GM20000 (cell line): ENCODE measurements at regions not wholly inside any gene's neighbourhood (a gene's known extent, or its start where the extent isn't known, plus 50 kb on each side); places are given as distances from the start of the nearest gene placed in this dataset.
"Not testable (repeated sequence)": the region's sequence is repeated elsewhere in the genome, so short reads cannot be mapped to it uniquely, and the experiment has no call there.

Experiments used
- DNase-seq: peaks from one replicate; pipeline ENCODE4 v3.0.0; 2012; ENCODE audit warnings: low spot score
- TF ChIP-seq, protein P1 (sequence below): IDR thresholded peaks from 2 replicates; pipeline ENCODE4 v1.5.1; 2012; ENCODE audit warnings: mild to moderate bottlenecking, control low read depth; ENCODE audit errors: extremely low read depth, missing control alignments

DNA sequence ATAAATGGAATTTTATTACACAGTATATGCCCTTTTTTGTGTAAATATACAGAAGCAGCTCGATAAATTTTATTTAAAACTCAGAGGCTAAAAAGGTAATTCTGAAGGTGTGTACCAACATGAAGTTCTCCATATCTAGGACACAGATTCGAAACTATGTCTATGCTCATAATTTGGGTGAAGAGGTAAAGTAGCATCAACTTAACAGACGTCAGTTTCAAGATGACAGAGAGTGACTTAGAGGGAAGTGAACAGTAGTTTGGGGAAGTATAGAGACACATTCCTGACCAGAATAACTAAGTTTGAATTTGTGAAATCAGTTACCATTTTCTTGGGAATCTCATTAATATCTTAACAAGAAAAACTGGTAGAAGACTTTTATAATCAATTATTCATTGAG, 2493.3 kb downstream of the ARAP2 start:
- TF ChIP-seq, protein P1, sequence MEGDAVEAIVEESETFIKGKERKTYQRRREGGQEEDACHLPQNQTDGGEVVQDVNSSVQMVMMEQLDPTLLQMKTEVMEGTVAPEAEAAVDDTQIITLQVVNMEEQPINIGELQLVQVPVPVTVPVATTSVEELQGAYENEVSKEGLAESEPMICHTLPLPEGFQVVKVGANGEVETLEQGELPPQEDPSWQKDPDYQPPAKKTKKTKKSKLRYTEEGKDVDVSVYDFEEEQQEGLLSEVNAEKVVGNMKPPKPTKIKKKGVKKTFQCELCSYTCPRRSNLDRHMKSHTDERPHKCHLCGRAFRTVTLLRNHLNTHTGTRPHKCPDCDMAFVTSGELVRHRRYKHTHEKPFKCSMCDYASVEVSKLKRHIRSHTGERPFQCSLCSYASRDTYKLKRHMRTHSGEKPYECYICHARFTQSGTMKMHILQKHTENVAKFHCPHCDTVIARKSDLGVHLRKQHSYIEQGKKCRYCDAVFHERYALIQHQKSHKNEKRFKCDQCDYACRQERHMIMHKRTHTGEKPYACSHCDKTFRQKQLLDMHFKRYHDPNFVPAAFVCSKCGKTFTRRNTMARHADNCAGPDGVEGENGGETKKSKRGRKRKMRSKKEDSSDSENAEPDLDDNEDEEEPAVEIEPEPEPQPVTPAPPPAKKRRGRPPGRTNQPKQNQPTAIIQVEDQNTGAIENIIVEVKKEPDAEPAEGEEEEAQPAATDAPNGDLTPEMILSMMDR: no peak
- no peak for DNase-seq

DNA sequence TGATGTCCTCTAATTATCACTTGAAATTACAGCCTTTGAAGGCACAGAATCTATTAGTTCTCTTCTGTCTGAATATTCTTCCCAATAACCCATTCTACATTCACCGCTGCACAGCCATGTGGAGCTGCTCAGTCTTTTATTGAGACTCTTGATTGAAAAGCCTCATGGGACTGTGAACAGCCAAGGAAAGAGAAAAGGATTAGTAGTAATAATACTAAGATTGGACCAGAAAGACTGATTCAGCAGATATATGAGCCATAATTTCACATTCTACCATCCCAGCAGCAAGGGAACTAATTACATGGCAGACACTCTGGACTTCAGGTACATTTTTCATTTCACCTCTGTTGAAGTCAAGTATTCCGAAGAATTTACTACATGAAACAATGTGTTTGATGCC, 2471.7 kb downstream of the ARAP2 start:
- DNase-seq: no peak
- TF ChIP-seq, protein P1: no peak

DNA sequence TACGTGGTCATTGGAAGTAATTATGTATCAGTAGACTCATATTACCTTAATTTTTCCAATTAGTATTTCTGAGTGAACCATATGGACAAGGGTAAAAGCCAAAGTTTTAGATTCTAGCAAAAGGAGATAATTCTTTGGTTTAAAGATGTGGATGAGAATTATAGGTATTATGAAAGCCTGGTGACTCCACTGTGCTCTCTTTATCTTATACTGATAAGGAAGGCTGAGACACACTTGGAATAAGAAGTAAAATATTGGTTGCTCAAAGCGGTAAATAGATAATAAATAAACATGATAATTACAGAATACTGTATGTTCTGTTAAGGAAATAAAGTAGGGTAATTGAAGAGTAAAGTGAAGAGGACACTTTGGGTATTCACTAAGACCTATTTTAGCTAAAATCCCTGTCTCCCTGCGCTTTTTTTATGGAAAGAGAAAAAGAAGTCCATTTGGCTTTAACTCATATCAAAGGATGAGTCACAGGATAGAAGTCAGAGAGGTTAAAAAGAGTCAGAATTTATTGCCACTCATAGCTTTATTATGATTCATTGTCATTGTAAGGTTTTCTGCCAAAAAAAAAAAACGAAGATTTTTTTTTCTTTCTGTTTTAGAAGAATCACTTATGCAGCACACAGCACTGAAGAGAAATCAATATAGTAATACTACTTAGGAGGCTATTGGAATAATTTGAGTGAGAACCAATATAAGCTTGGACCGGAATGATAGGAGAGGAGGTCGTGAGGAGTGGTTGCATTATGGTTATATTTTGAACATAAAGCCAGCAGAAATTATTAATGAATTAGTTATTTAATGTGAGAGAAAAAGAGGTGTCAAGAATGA, 2463.1 kb downstream of the ARAP2 start:
- TF ChIP-seq, protein P1: no peak
- DNase-seq: no peak

DNA sequence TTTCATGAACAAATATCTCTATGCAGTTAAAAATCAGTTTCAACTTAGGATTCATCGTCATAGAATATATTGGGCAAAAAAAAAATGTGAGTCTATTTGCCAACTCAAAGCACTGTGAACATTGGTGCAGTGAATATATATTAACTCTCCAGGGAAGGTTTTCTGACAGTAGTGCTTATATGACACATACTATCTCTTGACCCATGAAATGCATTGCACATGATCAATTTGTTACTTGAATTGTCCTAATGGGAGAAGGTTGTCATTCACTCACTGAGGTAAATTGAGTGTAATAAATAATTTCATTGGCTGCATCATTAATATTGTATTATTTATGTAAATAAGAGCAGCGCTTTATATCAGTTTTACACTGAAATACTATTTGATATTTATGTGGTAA, 2458.5 kb downstream of the ARAP2 start:
- DNase-seq: no peak
- TF ChIP-seq, protein P1: no peak

DNA sequence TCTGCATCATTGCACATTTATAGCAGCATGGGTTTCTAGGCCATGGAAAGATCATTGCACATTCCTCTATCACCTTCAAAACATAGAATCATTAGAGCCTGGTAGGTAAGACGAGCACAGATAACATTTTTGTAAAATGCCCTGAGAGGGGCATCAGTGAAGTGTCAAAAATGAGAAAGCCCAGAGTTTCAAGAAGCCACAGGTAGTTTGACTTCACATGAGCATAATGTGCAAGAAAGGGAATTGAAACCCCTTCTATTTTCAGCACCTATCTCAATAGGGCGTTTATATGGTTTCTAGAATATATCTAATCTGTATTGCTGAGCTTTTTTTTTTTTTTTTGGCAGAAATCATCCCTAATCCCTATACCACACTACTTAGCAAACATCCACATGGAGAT, 2441.7 kb downstream of the ARAP2 start:
- TF ChIP-seq, protein P1: no peak
- no peak for DNase-seq

DNA sequence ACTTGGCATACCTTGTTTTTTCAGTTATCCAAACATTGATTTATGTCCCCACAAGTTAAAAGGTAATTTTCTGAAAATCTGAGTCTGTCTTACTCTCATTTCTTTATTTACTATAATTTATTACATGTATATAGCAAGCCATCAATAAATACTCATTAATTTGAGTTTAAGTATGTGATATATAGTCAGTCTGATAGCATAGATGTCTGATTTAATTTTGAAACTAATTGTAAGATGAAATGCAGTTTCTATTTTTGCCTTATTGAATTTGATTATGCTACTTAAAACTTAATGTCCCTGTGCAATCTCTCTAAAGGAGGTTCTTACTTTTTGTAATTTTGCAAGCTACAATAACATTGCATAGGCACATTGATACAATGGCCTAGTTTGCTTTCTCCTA, 2418.6 kb downstream of the ARAP2 start:
- DNase-seq: no peak
- TF ChIP-seq, protein P1: no peak

DNA sequence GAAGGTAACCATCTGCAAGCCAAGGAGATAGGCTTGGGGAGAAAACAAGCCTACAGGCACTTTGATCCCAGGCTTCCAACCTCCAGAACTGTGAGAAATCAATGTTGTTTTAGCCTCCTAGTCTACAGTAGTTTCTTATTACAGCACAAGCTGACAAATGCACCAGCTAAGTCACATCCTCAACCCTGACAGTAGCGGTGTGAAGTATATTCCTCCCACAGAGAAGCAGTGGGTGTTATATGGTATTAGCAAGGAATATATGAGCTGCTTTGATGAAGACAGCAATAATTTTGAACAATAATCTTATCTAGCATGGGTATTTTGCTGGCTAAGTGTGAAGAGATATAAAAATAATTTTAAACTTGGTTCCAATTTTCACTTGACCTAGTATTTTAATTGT, 2415.0 kb downstream of the ARAP2 start:
- not testable (repeated sequence) for DNase-seq
